ENCODE measurements at regions not wholly inside any gene's neighbourhood (a gene's known extent, or its start where the extent isn't known, plus 50 kb on each side); places are given as distances from the start of the nearest gene placed in this dataset.

GRCh38 chr6:3911614-3912336, 62.6 kb downstream of the FAM50B start:
- ATAC-seq (ENCODE audit: low FRiP score in 2 of 2) (peak in 1 of 2 donors; percentile 74), DNase-seq (no peak)
- H3K36me3 ChIP-seq: no peaks in the 10 kb centered on the region
- no peak for TF ChIP-seq POLR2AphosphoS5 (IDR thresholded peaks at IDR 0.05)
- TF ChIP-seq CTCF (IDR thresholded peaks at IDR 0.05): no peak
- TF ChIP-seq EP300 (IDR thresholded peaks at IDR 0.05): no peak
- no peak for TF ChIP-seq POLR2A (IDR thresholded peaks at IDR 0.05)
- no peak overlapping the region for H3K4me3 ChIP-seq
- H3K9me3 ChIP-seq: no peaks in the 10 kb centered on the region
- peaks cover 15 to 33% (median 25%) of the 10 kb centered on the region in 4 donors for H3K4me1 ChIP-seq
- no peaks in the 10 kb centered on the region for H3K27me3 ChIP-seq
- 75 to 81% methylated on average over 8 of the region's 8 CpGs for WGBS, 2 donors
- H3K27ac ChIP-seq: peak overlapping the region in 2 of 4 donors; percentile 1 to 75

- Histone ChIP-seq H3K4me3 (no peak overlapping the region), H3K27me3 (no peaks in the 10 kb centered on the region), H3K9me3 (no peaks in the 10 kb centered on the region), H3K4me1 (peaks cover 15 to 33% (median 25%) of the 10 kb centered on the region in 4 donors), H3K27ac (peak overlapping the region in 3 of 4 donors; percentile 55 to 75 (median 75)), H3K36me3 (no peaks in the 10 kb centered on the region)
- DNase-seq (no peak), ATAC-seq (ENCODE audit: low FRiP score in 2 of 2) (peak in 1 of 2 donors; percentile 52)
- TF ChIP-seq CTCF (IDR thresholded peaks at IDR 0.05) (no peak), POLR2A (IDR thresholded peaks at IDR 0.05) (no peak), EP300 (IDR thresholded peaks at IDR 0.05) (no peak), POLR2AphosphoS5 (IDR thresholded peaks at IDR 0.05) (no peak)
- WGBS, 2 donors: 87 to 93% methylated on average over 3 of the region's 3 CpGs
Observed at GRCh38 chr6:3912361-3913076, 63.3 kb downstream of the FAM50B start.

- Histone ChIP-seq H3K4me3 (no peak overlapping the region), H3K27me3 (no peaks in the 10 kb centered on the region), H3K36me3 (no peaks in the 10 kb centered on the region), H3K9me3 (no peaks in the 10 kb centered on the region), H3K27ac (peak overlapping the region; percentile 55 to 75 (median 70)), H3K4me1 (peaks cover 15 to 33% (median 25%) of the 10 kb centered on the region in 4 donors)
- peak; percentile 77 to 91 for ATAC-seq (ENCODE audit: low FRiP score in 2 of 2)
- DNase-seq: peak in 1 of 2 donors; percentile 50
- 59 to 77% methylated on average over 6 of the region's 6 CpGs for WGBS, 2 donors
- TF ChIP-seq POLR2AphosphoS5 (IDR thresholded peaks at IDR 0.05): peak; percentile 29 to 39
- TF ChIP-seq POLR2A (IDR thresholded peaks at IDR 0.05): no peak
- peak in 2 of 4 donors; percentile 87 to 94 for TF ChIP-seq EP300 (IDR thresholded peaks at IDR 0.05)
Observed at GRCh38 chr6:3913077-3913957, 64.1 kb downstream of the FAM50B start.

GRCh38 chr6:3913958-3914337, 64.8 kb downstream of the FAM50B start:
- DNase-seq (no peak), ATAC-seq (ENCODE audit: low FRiP score in 2 of 2) (no peak)
- TF ChIP-seq EP300 (IDR thresholded peaks at IDR 0.05) (no peak), POLR2A (IDR thresholded peaks at IDR 0.05) (no peak), CTCF (IDR thresholded peaks at IDR 0.05) (no peak), POLR2AphosphoS5 (IDR thresholded peaks at IDR 0.05) (no peak)
- Histone ChIP-seq H3K4me1 (peaks cover 15 to 38% (median 26%) of the 10 kb centered on the region in 4 donors), H3K36me3 (no peaks in the 10 kb centered on the region), H3K9me3 (no peaks in the 10 kb centered on the region), H3K27me3 (no peaks in the 10 kb centered on the region), H3K4me3 (no peak overlapping the region), H3K27ac (peak overlapping the region; percentile 12 to 75 (median 70))
- 61 to 71% methylated on average over 4 of the region's 4 CpGs for WGBS, 2 donors

All from upper lobe of left lung (tissue), 6 donors.